ENCODE measurements at regions not wholly inside any gene's neighbourhood (a gene's known extent, or its start where the extent isn't known, plus 50 kb on each side); places are given as distances from the start of the nearest gene placed in this dataset.

GRCh38 chr4:155488691-155489090 is 111.9 kb upstream of the MAP9 start:
- no peak for TF ChIP-seq CTCF (IDR thresholded peaks at IDR 0.05; ENCODE audit: insufficient read depth, low read depth, low read length)
- no peak for DNase-seq (ENCODE audit: low read depth)

GRCh38 chr4:155487210-155487609 is 110.4 kb upstream of the MAP9 start:
- H3K4me3 ChIP-seq (ENCODE audit: low read depth, low read length): no peak overlapping the region
- DNase-seq (ENCODE audit: low read depth): no peak
- no peak for TF ChIP-seq CTCF (IDR thresholded peaks at IDR 0.05; ENCODE audit: insufficient read depth, low read depth, low read length)

More at GRCh38 chr4:155488691-155489090, 111.9 kb upstream of the MAP9 start:
- H3K4me3 ChIP-seq (ENCODE audit: low read depth, low read length): no peak overlapping the region

- TF ChIP-seq CTCF (IDR thresholded peaks at IDR 0.05; ENCODE audit: insufficient read depth, low read depth, low read length): no peak
- DNase-seq (ENCODE audit: low read depth): no peak
- H3K4me3 ChIP-seq (ENCODE audit: low read depth, low read length): no peak overlapping the region
Observed at GRCh38 chr4:155481150-155481549, 104.4 kb upstream of the MAP9 start.

- H3K4me3 ChIP-seq (ENCODE audit: low read depth, low read length): no peak overlapping the region
- TF ChIP-seq CTCF (IDR thresholded peaks at IDR 0.05; ENCODE audit: insufficient read depth, low read depth, low read length): no peak
- no peak for DNase-seq (ENCODE audit: low read depth)
Observed at GRCh38 chr4:155479835-155480234, 103.1 kb upstream of the MAP9 start.

- no peak for TF ChIP-seq CTCF (IDR thresholded peaks at IDR 0.05; ENCODE audit: insufficient read depth, low read depth, low read length)
- H3K4me3 ChIP-seq (ENCODE audit: low read depth, low read length): no peak overlapping the region
- DNase-seq (ENCODE audit: low read depth): no peak
Observed at GRCh38 chr4:155478336-155478835, 101.6 kb upstream of the MAP9 start.

GRCh38 chr4:155474758-155475157 is 98.0 kb upstream of the MAP9 start:
- H3K4me3 ChIP-seq (ENCODE audit: low read depth, low read length): no peak overlapping the region
- peak; percentile 33 for DNase-seq (ENCODE audit: low read depth)
- TF ChIP-seq CTCF (IDR thresholded peaks at IDR 0.05; ENCODE audit: insufficient read depth, low read depth, low read length): no peak

- no peak for TF ChIP-seq CTCF (IDR thresholded peaks at IDR 0.05; ENCODE audit: insufficient read depth, low read depth, low read length)
- DNase-seq (ENCODE audit: low read depth): peak; percentile 6
- no peak overlapping the region for H3K4me3 ChIP-seq (ENCODE audit: low read depth, low read length)
Observed at GRCh38 chr4:155473420-155474095, 96.8 kb upstream of the MAP9 start.
